ENCODE measurements at regions not wholly inside any gene's neighbourhood (a gene's known extent, or its start where the extent isn't known, plus 50 kb on each side); places are given as distances from the start of the nearest gene placed in this dataset.
"Not testable (repeated sequence)": the region's sequence is repeated elsewhere in the genome, so short reads cannot be mapped to it uniquely, and the experiment has no call there.

DNA sequence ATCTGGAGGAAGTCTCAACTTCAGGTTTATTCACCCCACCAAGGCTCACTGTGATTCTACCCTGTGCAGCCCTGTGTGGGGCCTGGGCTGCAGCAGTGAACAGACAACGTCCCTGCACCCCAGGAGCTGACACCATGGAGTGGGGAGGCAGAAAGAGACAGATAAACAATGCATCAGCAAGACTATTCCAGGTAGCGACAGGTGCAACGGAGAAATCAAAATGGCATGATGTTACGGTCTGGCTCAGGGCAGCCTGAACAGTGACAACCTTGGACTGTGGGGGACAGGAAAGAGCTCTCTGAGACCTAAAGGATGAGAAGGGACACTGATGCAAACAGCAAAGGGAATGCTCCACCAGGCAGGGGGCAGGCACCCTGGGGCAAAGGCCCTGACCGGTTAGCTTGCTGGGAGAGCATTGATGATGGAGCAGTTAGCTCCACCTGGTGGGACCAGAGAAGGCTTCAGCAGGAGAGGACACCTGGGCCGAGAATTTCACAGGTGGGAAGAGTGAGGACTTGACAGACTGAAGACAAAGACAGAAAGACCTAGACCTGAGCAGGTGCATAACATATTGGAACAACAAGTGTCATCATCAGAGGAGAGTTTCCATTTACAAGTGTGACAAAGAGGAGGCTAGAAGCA is 589.9 kb downstream of the MATN1 start:
- Mint-ChIP-seq H3K9me3 (ENCODE audit: low read depth) (peaks cover 2% of the 10 kb centered on the region), H3K27me3 (ENCODE audit: low read depth) (peaks cover 33% of the 10 kb centered on the region), H3K27ac (ENCODE audit: unreplicated experiment) (no peak overlapping the region), H3K4me1 (ENCODE audit: low read depth) (no peaks in the 10 kb centered on the region), H3K4me3 (ENCODE audit: unreplicated experiment) (no peak overlapping the region), H3K36me3 (ENCODE audit: low read depth) (no peaks in the 10 kb centered on the region)
- no peak for DNase-seq (ENCODE audit: low spot score)
- TF ChIP-seq, protein P1, sequence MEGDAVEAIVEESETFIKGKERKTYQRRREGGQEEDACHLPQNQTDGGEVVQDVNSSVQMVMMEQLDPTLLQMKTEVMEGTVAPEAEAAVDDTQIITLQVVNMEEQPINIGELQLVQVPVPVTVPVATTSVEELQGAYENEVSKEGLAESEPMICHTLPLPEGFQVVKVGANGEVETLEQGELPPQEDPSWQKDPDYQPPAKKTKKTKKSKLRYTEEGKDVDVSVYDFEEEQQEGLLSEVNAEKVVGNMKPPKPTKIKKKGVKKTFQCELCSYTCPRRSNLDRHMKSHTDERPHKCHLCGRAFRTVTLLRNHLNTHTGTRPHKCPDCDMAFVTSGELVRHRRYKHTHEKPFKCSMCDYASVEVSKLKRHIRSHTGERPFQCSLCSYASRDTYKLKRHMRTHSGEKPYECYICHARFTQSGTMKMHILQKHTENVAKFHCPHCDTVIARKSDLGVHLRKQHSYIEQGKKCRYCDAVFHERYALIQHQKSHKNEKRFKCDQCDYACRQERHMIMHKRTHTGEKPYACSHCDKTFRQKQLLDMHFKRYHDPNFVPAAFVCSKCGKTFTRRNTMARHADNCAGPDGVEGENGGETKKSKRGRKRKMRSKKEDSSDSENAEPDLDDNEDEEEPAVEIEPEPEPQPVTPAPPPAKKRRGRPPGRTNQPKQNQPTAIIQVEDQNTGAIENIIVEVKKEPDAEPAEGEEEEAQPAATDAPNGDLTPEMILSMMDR (IDR thresholded peaks at IDR 0.05), result no peak

DNA sequence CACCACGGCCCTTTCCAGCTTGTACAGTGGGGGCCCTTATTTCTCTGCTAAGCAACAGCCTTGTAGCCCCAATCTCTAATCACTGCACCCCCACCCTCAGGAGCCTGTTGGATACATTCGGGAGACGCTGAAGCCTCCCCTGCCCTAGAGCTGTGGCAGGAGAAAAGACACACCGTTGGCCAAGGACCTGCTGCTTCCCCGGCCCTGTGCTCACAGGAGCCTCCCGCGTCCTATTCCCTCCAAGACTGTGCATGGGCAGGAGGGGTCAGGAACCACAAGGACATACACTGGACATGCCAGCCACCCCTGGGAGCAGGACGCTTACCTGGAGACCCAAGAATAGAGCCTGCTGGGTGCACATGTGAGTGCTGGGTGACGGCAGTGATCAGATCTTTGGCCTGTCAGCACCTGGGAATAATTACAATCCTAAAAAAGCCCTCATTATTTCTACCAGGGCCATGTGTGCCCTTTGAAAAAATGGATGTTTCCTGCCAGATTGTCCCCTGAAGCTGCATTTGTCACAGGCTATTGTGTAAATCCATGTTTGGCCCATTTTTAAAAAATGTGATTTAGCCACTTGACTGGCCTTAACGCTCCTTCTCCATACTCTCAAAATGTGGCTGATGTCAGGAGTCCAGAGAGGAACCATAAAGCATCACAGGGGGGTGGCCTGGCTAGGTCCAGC is 590.6 kb downstream of the MATN1 start:
- TF ChIP-seq, protein P1 (IDR thresholded peaks at IDR 0.05), result no peak
- Mint-ChIP-seq H3K4me3 (ENCODE audit: unreplicated experiment) (no peak overlapping the region), H3K9me3 (ENCODE audit: low read depth) (peaks cover 2% of the 10 kb centered on the region), H3K4me1 (ENCODE audit: low read depth) (no peaks in the 10 kb centered on the region), H3K27ac (ENCODE audit: unreplicated experiment) (no peak overlapping the region), H3K27me3 (ENCODE audit: low read depth) (peaks cover 35% of the 10 kb centered on the region), H3K36me3 (ENCODE audit: low read depth) (no peaks in the 10 kb centered on the region)
- peak; percentile 67 for DNase-seq (ENCODE audit: low spot score)

DNA sequence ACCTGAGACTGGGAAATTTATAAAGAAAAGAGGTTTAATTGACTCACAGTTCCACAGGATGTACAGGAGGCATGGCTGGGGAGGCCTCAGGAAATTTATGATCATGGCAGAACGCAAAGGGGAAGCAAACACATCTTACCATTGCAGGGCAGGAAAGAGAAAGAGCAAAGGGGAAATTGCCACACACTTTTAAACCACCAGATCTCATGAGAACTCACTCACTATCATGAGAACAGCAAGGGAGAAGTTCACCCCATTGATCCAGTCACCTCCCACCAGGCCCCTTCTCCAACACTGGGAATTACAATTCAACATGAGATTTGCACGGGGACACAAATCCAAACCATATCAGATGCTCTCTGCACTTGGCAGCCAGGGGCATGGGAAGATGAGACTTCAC is 592.8 kb downstream of the MATN1 start:
- H3K36me3 Mint-ChIP-seq (ENCODE audit: low read depth); H3K4me1 Mint-ChIP-seq (ENCODE audit: low read depth); DNase-seq (ENCODE audit: low spot score); H3K27ac Mint-ChIP-seq (ENCODE audit: unreplicated experiment); H3K9me3 Mint-ChIP-seq (ENCODE audit: low read depth); H3K4me3 Mint-ChIP-seq (ENCODE audit: unreplicated experiment): not testable (repeated sequence)
- H3K27me3 Mint-ChIP-seq (ENCODE audit: low read depth), result peaks cover 38% of the 10 kb centered on the region

DNA sequence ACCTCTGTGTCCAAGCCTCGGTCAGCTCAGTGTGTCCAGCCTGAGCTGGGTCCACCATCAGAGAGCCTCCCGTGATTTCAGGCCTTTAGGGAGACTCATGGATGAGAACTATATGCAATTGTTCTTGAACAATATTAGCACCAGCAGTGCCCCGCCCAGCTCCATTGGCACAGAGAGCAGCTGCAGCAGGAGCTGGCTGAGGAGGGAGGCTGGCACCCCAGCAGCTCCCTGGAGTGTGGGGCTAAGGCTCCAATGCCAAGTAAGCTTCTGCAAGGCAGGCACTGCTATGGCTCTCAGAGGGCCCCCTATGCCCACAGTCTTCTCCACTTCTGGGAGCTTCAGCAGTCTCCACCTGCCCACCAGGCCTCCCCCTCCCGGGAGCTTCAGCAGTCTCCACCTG is 593.3 kb downstream of the MATN1 start:
- TF ChIP-seq, protein P1 (IDR thresholded peaks at IDR 0.05), result no peak
- Mint-ChIP-seq H3K27ac (ENCODE audit: unreplicated experiment) (no peak overlapping the region), H3K36me3 (ENCODE audit: low read depth) (no peaks in the 10 kb centered on the region), H3K9me3 (ENCODE audit: low read depth) (no peaks in the 10 kb centered on the region), H3K4me1 (ENCODE audit: low read depth) (no peaks in the 10 kb centered on the region), H3K27me3 (ENCODE audit: low read depth) (peaks cover 38% of the 10 kb centered on the region), H3K4me3 (ENCODE audit: unreplicated experiment) (no peak overlapping the region)
- DNase-seq (ENCODE audit: low spot score), result peak; percentile 58

DNA sequence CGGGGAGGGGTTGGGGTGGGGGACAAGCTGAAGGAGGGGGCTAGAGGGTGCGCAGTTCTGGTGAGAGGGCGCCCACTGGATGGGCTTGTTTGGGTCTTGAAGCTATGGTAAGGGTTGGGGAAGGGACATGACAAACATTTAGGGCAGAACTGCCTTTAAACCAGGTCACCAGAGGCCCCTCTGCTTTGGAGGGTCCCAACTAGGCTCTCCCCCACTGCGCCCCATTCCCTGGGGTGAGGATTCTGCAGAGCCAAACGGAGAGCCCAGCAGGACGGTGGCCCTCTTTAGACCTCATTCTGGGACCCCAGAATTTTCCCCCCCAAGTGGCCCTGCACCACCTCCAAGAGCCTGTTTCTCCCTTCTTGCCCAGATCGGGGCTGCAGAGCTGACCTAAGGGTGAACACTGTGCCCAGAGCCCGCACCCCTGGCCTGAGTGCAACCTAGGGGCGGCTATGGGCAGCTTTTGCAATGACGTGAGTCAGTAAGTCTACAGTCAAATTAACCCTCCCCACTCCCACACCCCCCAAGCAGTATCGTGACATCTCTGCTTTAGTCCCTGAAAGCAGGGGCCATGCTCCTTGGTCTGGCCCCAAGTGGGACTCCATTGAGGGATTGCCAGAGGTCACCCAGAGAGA is 593.8 kb downstream of the MATN1 start:
- Mint-ChIP-seq H3K27ac (ENCODE audit: unreplicated experiment) (no peak overlapping the region), H3K9me3 (ENCODE audit: low read depth) (no peaks in the 10 kb centered on the region), H3K4me1 (ENCODE audit: low read depth) (no peaks in the 10 kb centered on the region), H3K4me3 (ENCODE audit: unreplicated experiment) (no peak overlapping the region), H3K27me3 (ENCODE audit: low read depth) (peaks cover 36% of the 10 kb centered on the region), H3K36me3 (ENCODE audit: low read depth) (no peaks in the 10 kb centered on the region)
- DNase-seq (ENCODE audit: low spot score), result peak; percentile 35
- TF ChIP-seq, protein P1 (IDR thresholded peaks at IDR 0.05), result no peak
